B cell (primary cell): ENCODE measurements at regions not wholly inside any gene's neighbourhood (a gene's known extent, or its start where the extent isn't known, plus 50 kb on each side); places are given as distances from the start of the nearest gene placed in this dataset.

Experiments used
- ATAC-seq: fragments of 200-7000 bp; cut with Tn5 transposase; one replicate; pipeline ENCODE4 v1.10.0; 2021; ENCODE audit warnings: low read depth, mild to moderate bottlenecking, moderate number of reproducible peaks, moderate library complexity
- CTCF ChIA-PET: fragments of 350-600 bp; sonication (Branson Sonifier 250); formaldehyde crosslinking; loops from one replicate; lab custom pipeline; 2021; ENCODE audit warnings: antibody characterized with exemption, inconsistent platforms; lab: Charles Lee
- POLR2A ChIA-PET: fragments of 350-600 bp; sonication (Branson Sonifier 250); formaldehyde crosslinking; loops from one replicate; lab custom pipeline; 2021; ENCODE audit warnings: antibody characterized with exemption; lab: Charles Lee
- DNase-seq: peaks from one replicate; pipeline ENCODE4 v3.0.0; 2013
- H2AFZ ChIP-seq: 2 replicates; pipeline ENCODE4 v1.6.1; 2012; ENCODE audit warnings: mild to moderate bottlenecking, low read depth, low read length; ENCODE audit not compliant: insufficient read depth, poor library complexity, severe bottlenecking
- H3K27ac ChIP-seq, 2 donors: 1 replicate in 1 of 2; 2 replicates in 1 of 2; pipeline ENCODE4 v1.5.1; 2012 to 2013; ENCODE audit warnings: low read length in 2 of 2, mild to moderate bottlenecking in 2 of 2, moderate library complexity in 1 of 2
- H3K27me3 ChIP-seq, 4 experiments: fragments of 200-600 bp in 1 of 4; sonication (generic) in 1 of 4; replicated peaks in 1 of 4; 1 replicate in 2 of 4; 2 replicates in 2 of 4; pipeline versions ENCODE4 v1.6.1 to v1.7.0; 2013 to 2016; ENCODE audit warnings: low read length in 3 of 4, mild to moderate bottlenecking in 2 of 4, mixed read lengths in 1 of 4, moderate library complexity in 1 of 4; ENCODE audit not compliant: insufficient read depth in 4 of 4, control insufficient read depth in 3 of 4; ENCODE audit errors: control extremely low read depth in 1 of 4
- H3K36me3 ChIP-seq, 2 experiments: replicated peaks in 1 of 2; 1 replicate in 1 of 2; 2 replicates in 1 of 2; pipeline versions ENCODE4 v1.6.1 to v1.7.1; 2013; ENCODE audit warnings: low read length in 1 of 2; ENCODE audit not compliant: insufficient read depth in 2 of 2, control insufficient read depth in 1 of 2; ENCODE audit errors: control extremely low read depth in 1 of 2, extremely low read depth in 1 of 2
- H3K4me1 ChIP-seq, 2 donors: fragments of 200-600 bp in 1 of 2; sonication (generic) in 1 of 2; 1 replicate in 1 of 2; 2 replicates in 1 of 2; pipeline versions ENCODE4 v1.5.1 to v1.6.1; 2013 to 2017; ENCODE audit warnings: low read length in 2 of 2; ENCODE audit not compliant: control insufficient read depth in 2 of 2, insufficient read depth in 2 of 2
- H3K4me2 ChIP-seq: replicated peaks from 2 replicates; pipeline ENCODE3; 2012; ENCODE audit warnings: mild to moderate bottlenecking, low read depth, low read length; ENCODE audit not compliant: poor library complexity, severe bottlenecking
- H3K4me3 ChIP-seq, 5 experiments: fragments of 200-600 bp in 1 of 5; sonication (generic) in 1 of 5; 1 replicate in 3 of 5; 2 replicates in 2 of 5; pipeline versions ENCODE4 v1.5.1 to v1.7.0; 2011 to 2016; ENCODE audit warnings: low read length in 4 of 5, mild to moderate bottlenecking in 4 of 5, low read depth in 2 of 5, control low read depth in 1 of 5, moderate library complexity in 1 of 5; ENCODE audit not compliant: insufficient read depth in 1 of 5; ENCODE audit errors: control extremely low read depth in 1 of 5, extremely low read depth in 1 of 5
- H3K79me2 ChIP-seq: fragments of 200-600 bp; sonication (generic); one replicate; pipeline ENCODE4 v1.6.0; 2016; ENCODE audit warnings: low read length; ENCODE audit not compliant: control insufficient read depth, insufficient read depth
- H3K9ac ChIP-seq: fragments of 200-600 bp; sonication (generic); 2 replicates; pipeline ENCODE4 v1.6.1; 2017; ENCODE audit warnings: mild to moderate bottlenecking, low read length, moderate library complexity
- H3K9me3 ChIP-seq, 3 donors: one replicate each; pipeline versions ENCODE4 v1.6.1 to v1.7.1; 2013; ENCODE audit warnings: low read length in 2 of 3; ENCODE audit not compliant: control insufficient read depth in 2 of 3, insufficient read depth in 1 of 3; ENCODE audit errors: control extremely low read depth in 1 of 3
- H4K20me1 ChIP-seq: 2 replicates; pipeline ENCODE4 v1.6.0; 2012; ENCODE audit warnings: mild to moderate bottlenecking, low read length; ENCODE audit not compliant: insufficient read depth, control insufficient read depth, poor library complexity, severe bottlenecking
- H3K27ac Mint-ChIP-seq: one replicate; pipeline ENCODE4 v1.8.0; 2021; ENCODE audit warnings: mixed read lengths
- H3K27me3 Mint-ChIP-seq: one replicate; pipeline ENCODE4 v1.8.0; 2021; ENCODE audit warnings: mixed read lengths
- H3K4me1 Mint-ChIP-seq: one replicate; pipeline ENCODE4 v1.8.0; 2021; ENCODE audit warnings: mixed read lengths
- H3K4me3 Mint-ChIP-seq: one replicate; pipeline ENCODE4 v1.8.0; 2021; ENCODE audit warnings: mixed read lengths
- H3K9me3 Mint-ChIP-seq: one replicate; pipeline ENCODE4 v1.8.0; 2022; ENCODE audit warnings: mixed read lengths; ENCODE audit not compliant: insufficient read depth
- EZH2 ChIP-seq: IDR thresholded peaks from 2 replicates; pipeline ENCODE4 v1.6.1; 2012; ENCODE audit warnings: borderline replicate concordance, low read depth, mild to moderate bottlenecking, moderate library complexity, low read length; ENCODE audit not compliant: insufficient read depth, poor library complexity, severe bottlenecking
- WGBS: methylation state at CpG from one replicate; pipeline ENCODE4 v1.1.5; 2013; ENCODE audit warnings: missing lambda C conversion rate; ENCODE audit not compliant: insufficient coverage; 5-methylcytosine and 5-hydroxymethylcytosine counted together
- intact Hi-C: fragments of 100-400 bp; cut with micrococcal nuclease; formaldehyde crosslinking; loops from one replicate; pipeline ENCODE4 v1.10.0; 2022
- TF ChIP-seq, protein P1 (sequence below): fragments of 200-600 bp; IDR thresholded peaks from one replicate; pipeline ENCODE4 v1.8.0; 2022; ENCODE audit warnings: antibody characterized with exemption, mild to moderate bottlenecking

DNA sequence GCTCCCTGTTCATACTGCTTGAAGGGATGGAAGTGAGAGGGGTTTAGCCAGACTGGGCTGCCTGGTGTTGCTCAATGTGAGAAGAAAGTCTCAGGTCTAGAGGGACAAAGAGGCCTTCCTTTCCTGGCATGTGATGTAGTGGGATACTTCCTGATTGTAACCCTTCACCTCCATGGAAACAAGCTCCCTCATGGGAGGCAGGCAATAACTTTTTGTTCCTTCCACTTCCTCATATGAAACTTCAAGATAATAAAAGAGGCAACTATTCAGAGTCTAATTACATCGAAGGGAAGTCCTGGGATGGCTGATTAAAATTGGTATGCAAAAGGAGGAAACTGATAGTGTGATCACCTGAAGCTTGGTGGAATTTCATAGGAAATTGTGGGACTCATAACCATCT, 84.1 kb upstream of the ETV1 start:
- no peak overlapping the region for H3K27ac Mint-ChIP-seq
- no peak overlapping the region for H3K27ac ChIP-seq
- H3K9me3 ChIP-seq = no peaks in the 10 kb centered on the region
- no CpG with 5 or more reads among the region's 1 CpG for WGBS
- H2AFZ ChIP-seq = no peak overlapping the region
- ATAC-seq = no peak
- no peaks in the 10 kb centered on the region for H4K20me1 ChIP-seq
- H3K4me3 ChIP-seq = no peak overlapping the region
- no peak for TF ChIP-seq EZH2
- TF ChIP-seq, protein P1, sequence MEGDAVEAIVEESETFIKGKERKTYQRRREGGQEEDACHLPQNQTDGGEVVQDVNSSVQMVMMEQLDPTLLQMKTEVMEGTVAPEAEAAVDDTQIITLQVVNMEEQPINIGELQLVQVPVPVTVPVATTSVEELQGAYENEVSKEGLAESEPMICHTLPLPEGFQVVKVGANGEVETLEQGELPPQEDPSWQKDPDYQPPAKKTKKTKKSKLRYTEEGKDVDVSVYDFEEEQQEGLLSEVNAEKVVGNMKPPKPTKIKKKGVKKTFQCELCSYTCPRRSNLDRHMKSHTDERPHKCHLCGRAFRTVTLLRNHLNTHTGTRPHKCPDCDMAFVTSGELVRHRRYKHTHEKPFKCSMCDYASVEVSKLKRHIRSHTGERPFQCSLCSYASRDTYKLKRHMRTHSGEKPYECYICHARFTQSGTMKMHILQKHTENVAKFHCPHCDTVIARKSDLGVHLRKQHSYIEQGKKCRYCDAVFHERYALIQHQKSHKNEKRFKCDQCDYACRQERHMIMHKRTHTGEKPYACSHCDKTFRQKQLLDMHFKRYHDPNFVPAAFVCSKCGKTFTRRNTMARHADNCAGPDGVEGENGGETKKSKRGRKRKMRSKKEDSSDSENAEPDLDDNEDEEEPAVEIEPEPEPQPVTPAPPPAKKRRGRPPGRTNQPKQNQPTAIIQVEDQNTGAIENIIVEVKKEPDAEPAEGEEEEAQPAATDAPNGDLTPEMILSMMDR = no peak
- no peaks in the 10 kb centered on the region for H3K4me1 ChIP-seq
- no peak overlapping the region for H3K4me3 Mint-ChIP-seq
- no peaks in the 10 kb centered on the region for H3K4me1 Mint-ChIP-seq
- no peaks in the 10 kb centered on the region for H3K27me3 ChIP-seq
- ChIA-PET CTCF (no interaction called here), POLR2A (no interaction called here)
- no peak for DNase-seq
- H3K79me2 ChIP-seq = no peaks in the 10 kb centered on the region
- intact Hi-C loops = no loop called here
- H3K36me3 ChIP-seq = no peaks in the 10 kb centered on the region
- no peaks in the 10 kb centered on the region for H3K27me3 Mint-ChIP-seq
- no peaks in the 10 kb centered on the region for H3K9me3 Mint-ChIP-seq
- H3K9ac ChIP-seq = no peak overlapping the region
- H3K4me2 ChIP-seq = no peak overlapping the region

DNA sequence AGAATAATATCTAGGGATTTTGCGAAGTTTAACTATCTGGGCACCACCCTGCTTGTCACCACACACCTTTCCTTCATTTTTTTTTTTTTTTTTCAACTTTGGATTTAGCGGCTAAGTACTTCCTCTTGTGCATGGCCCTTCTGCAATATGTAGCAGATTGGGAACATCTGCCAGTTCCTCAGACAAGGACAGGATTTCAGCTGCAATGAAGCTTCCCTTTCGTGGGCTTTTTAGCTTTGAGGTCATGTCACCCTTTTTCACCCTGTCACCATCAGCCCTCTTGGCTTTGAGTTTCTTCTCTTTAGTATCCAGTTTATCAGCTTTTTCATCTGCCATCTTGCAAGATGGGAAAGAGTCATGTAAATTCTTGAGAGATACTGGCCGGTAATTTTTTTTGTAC, 81.6 kb upstream of the ETV1 start:
- Histone ChIP-seq H3K9me3 (peaks cover 0 to 6% (median 0%) of the 10 kb centered on the region in 3 donors), H3K27ac (no peak overlapping the region), H3K79me2 (no peaks in the 10 kb centered on the region), H2AFZ (no peak overlapping the region), H4K20me1 (no peaks in the 10 kb centered on the region), H3K4me1 (no peaks in the 10 kb centered on the region), H3K27me3 (no peaks in the 10 kb centered on the region), H3K4me3 (no peak overlapping the region), H3K4me2 (no peak overlapping the region), H3K9ac (no peak overlapping the region), H3K36me3 (no peaks in the 10 kb centered on the region)
- Mint-ChIP-seq H3K4me3 (no peak overlapping the region), H3K9me3 (peaks cover 2% of the 10 kb centered on the region), H3K4me1 (no peaks in the 10 kb centered on the region), H3K27me3 (no peaks in the 10 kb centered on the region), H3K27ac (no peak overlapping the region)
- intact Hi-C loops = no loop called here
- ChIA-PET CTCF (interaction anchor here (0.7 kb wide), 1 partner anchor 1921 kb away, joined by 3 read pairs; no protein-coding TSS in a partner anchor), POLR2A (no interaction called here)
- 67% methylated on average over 1 of the region's 4 CpGs for WGBS
- no peak for TF ChIP-seq EZH2
- TF ChIP-seq, protein P1 = no peak
- no peak for ATAC-seq
- DNase-seq = no peak
